Urothelium cell line (cell line): ENCODE measurements at regions not wholly inside any gene's neighbourhood (a gene's known extent, or its start where the extent isn't known, plus 50 kb on each side); places are given as distances from the start of the nearest gene placed in this dataset.

Source experiments
- DNase-seq: peaks from one replicate; pipeline ENCODE4 v3.0.0; 2011; ENCODE audit warnings: low spot score, mixed read lengths
- FAIRE-seq: peaks from 2 replicates; lab custom pipeline; 2011; peaks lifted over from hg19 to GRCh38; lab: Jason Lieb, UNC

GRCh38 chr1:2914702-2915101 lies 106.6 kb upstream of the ACTRT2 start:
- FAIRE-seq, result no peak
- DNase-seq, result no peak

GRCh38 chr1:2916153-2916552 lies 105.1 kb upstream of the ACTRT2 start:
- FAIRE-seq (no peak), DNase-seq (no peak)

DNA sequence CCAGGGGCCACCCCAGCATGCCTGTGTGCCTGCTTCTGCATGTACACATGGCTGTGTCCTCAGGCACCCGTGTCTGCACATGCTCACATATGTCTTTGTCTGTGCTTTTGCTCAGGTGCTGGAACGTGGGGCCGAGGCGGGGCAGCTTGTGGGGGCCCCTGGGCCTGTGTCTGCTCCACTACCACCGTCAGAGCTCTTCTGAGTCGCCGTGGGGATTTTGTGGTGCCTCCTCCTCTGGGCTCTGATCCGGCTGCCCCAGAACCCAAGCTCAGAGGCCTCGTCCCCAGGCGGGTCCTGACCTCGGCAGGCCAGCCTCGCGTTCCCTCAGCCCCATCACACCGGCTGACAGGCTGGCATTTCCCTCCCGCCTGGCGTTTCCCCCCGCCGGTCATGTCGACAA lies 104.6 kb upstream of the ACTRT2 start:
- FAIRE-seq (no peak), DNase-seq (peak; percentile 8)

DNA sequence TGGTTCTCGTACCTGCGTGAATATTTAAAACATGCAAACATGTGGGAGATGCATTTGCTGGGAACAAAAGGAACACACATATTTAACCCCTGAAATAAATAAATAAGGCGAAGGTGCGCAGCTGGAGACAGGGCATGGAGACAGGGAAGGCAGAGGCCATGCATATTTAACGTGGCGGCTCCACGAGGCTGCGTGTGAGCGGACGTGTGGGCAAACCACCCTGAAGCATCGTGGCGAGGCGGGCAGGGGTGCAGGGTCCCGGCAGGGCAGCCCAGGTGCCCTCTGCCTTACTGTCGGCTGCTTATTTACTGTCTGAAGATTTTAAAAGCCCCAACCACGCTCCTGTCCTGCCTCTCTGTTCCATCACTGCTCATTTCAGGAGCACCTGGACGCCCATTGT lies 104.0 kb upstream of the ACTRT2 start:
- DNase-seq, result no peak
- FAIRE-seq, result no peak

GRCh38 chr1:2918441-2918840 lies 102.8 kb upstream of the ACTRT2 start:
- no peak for FAIRE-seq
- DNase-seq, result no peak

DNA sequence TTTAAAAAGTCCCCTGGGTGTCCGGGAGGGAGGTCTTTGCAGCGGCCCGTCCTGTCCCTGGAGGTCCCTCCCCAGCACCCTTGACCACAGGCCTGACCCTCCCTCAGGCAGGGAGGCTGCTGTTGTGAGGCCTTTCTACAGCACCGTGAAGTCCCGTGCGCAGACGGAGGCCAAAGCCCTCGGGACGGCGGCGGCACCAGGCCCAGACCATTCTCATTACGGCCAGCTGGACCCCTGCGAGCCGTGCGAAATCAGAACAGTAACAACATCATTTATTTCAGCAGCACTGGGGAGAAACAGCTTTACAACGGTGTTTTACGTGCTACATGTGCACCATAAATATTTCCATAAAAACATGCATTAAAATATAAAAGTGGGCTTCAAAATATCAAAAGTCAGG lies 101.4 kb upstream of the ACTRT2 start:
- DNase-seq, result no peak
- no peak for FAIRE-seq

GRCh38 chr1:2920421-2921015 lies 100.7 kb upstream of the ACTRT2 start:
- DNase-seq, result no peak
- FAIRE-seq, result no peak

DNA sequence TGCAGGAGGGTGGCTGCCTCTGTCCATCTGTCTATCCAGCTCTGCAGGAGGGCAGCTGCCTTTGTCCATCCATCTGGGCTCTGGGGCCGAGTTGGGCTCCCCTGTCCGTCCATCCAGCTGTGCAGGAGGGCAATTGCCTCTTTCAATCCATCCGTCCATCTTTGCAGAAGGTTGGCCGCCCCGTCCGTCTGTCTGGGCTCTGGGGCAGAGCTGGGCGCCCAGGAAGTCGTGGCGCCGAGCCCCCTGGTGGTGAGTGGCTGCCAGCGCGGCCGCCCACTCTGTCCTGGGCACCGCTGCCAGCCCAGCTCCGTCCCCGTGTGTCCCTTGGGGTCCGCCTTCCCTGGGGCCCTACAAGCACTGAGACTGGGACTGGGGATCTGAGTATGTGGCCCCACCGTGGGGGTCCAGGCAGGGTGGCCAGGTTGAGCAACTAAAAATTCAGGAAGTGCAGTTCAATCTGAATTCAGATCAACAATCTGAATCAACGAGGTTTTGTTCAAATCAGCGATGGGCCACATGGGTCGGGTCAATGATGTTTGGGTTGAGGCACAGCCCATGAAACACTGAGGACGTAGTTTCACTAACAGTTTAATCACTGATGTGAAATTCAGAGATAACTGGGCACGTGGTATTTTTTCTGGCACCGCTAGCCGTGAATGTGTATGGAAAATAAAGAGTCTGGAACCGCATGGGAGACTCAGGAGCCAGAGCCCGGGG lies 99.1 kb upstream of the ACTRT2 start:
- FAIRE-seq, result no peak
- peak; percentile 20 for DNase-seq

DNA sequence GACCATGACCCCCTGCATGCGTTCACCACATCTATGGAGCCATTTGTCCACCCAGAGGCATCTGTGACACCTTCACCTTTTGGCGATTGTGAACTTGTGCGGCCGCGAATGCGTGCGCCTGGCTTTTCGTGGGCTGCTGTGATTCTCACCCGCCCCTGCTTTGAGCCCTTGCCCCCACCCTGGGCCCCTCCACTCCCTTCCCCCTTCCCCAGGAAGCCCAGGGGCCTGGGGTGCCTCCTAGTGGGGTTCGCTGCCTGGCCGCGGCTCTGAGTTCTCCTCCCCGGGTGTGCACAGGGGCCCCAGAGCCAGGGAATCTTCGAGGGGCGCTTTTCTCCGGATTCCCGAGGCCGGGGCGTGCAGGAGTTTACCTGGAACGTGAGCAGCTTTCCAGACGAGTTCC lies 97.9 kb upstream of the ACTRT2 start:
- no peak for DNase-seq

GRCh38 chr1:2925291-2925690 lies 96.0 kb upstream of the ACTRT2 start:
- FAIRE-seq (no peak), DNase-seq (no peak)

More for the DNA sequence above, 97.9 kb upstream of the ACTRT2 start:
- FAIRE-seq, result no peak

GRCh38 chr1:2925918-2926317 lies 95.3 kb upstream of the ACTRT2 start:
- no peak for DNase-seq
- FAIRE-seq, result no peak

DNA sequence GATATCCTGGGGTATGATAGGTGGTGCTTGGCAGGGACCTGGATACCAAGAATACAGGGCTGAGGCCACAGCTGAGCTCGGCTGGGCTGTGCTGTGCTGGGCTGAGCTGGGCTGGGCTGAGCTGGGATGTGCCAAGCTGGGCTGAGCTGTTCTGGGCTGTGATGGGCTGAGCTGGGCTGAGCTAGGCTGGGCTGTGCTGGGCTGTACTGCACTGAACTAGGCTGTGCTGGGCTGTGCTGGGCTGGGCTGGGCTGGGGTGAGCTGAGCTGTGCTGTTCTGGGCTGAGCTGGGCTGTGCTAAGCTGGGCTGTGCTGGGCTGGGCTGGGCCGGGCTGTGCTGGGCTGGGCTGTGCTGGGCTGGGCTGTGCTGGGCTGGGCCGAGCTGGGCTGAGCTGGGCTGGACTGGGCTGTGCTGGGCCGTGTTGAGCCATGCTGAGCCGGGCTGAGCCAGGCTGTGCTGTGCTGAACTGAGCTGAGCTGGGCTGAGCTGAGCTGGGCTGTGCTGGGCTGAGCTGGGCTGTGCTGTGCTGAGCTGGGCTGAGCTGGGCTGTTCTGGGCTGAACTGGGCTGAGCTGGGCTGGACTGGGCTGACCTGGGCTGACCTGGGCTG lies 94.7 kb upstream of the ACTRT2 start:
- no peak for FAIRE-seq
- DNase-seq, result no peak

GRCh38 chr1:2927393-2928360 lies 93.6 kb upstream of the ACTRT2 start:
- FAIRE-seq, result no peak

DNA sequence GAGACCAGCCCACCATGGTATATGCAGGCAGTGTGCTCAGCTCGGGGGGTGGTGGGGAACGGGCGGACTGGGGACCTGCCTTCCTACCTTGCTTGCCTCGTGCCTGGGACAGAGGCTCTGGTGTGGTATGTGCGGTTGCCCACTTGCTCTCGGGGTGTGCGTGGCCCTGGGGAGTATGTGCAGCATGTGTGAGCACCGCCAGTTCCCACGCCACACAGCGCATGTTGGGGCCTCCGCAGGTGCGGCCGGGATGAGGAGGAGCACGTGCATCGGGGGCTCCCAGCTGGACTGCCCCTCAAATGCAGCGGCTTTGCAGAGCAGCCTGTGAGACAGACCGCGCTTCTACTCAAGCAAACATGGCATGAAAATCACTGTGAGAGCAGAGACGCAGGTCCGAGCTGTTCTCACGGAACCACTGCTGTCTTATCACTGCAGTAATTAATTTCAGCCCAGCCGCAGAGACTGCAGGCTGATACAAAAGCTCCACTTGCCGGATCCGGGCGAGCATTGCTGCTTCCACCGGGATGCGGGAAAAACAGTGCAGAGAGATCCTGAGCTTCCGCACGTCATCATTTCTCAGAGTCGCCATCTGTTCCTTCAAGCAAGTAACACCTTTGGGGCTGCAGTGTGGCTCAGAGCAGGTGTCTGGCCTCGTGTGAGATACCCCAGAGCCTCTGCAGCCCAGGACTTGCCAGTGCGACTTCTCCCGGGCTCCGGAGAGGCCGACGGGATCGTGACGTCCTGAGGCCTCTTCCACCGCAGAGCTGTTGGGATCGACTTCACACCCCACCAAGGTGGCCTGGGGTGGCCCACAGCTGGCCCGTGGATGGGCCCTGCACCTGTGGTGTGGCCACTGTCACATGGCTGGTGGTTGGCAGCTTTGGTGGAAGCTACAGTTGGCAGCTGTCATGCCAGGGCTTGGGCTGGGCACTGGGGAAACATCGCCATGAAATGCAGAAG lies 92.6 kb upstream of the ACTRT2 start:
- DNase-seq (no peak), FAIRE-seq (no peak)

More at GRCh38 chr1:2927393-2928360, 93.6 kb upstream of the ACTRT2 start:
- DNase-seq, result no peak

DNA sequence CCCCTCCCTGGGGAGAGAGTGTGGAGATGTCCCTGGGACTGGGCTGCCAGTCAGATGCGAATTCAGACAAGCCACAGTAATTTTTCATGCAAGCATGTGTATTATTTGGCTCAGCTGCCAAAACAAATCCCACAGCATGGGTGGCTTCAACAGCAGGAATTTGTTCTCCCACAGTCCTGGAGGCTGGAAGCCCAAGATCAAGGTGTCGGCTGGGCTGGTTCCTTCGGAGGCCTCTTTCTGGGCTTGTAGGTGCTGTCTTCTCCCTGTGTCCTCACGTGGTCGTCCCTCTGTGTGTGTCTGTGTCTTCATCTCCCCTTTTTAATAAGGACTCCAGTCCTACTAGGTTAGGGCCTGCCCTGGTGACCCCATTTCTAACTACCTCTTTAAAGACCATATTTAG lies 91.9 kb upstream of the ACTRT2 start:
- FAIRE-seq, result no peak

GRCh38 chr1:2930016-2930815 lies 91.1 kb upstream of the ACTRT2 start:
- no peak for DNase-seq
- no peak for FAIRE-seq

More for the DNA sequence above, 91.9 kb upstream of the ACTRT2 start:
- DNase-seq, result no peak

GRCh38 chr1:2930913-2931723 lies 90.1 kb upstream of the ACTRT2 start:
- FAIRE-seq, result no peak
- no peak for DNase-seq

GRCh38 chr1:2931724-2932401 lies 89.4 kb upstream of the ACTRT2 start:
- no peak for DNase-seq
- FAIRE-seq, result no peak
